SH-SY5Y (cell line): ENCODE measurements at regions not wholly inside any gene's neighbourhood (a gene's known extent, or its start where the extent isn't known, plus 50 kb on each side); places are given as distances from the start of the nearest gene placed in this dataset.

Source experiments
- GATA2 ChIP-seq: IDR thresholded peaks from 2 replicates; pipeline ENCODE4 v1.6.1; 2011; ENCODE audit warnings: mild to moderate bottlenecking, low read depth, low read length
- GATA3 ChIP-seq: IDR thresholded peaks from 2 replicates; pipeline ENCODE4 v1.6.1; 2011; ENCODE audit warnings: low read depth, mild to moderate bottlenecking, low read length, moderate library complexity

- TF ChIP-seq GATA3: no peak
- TF ChIP-seq GATA2: no peak
These were observed 1751.3 kb upstream of the WWC1 start for GRCh38 chr5:166540156-166540555.
